Mesenchymal stem cell (in vitro differentiated cells and primary cell): ENCODE measurements at regions not wholly inside any gene's neighbourhood (a gene's known extent, or its start where the extent isn't known, plus 50 kb on each side); places are given as distances from the start of the nearest gene placed in this dataset.

Source experiments
- DNase-seq: peaks from one replicate; pipeline ENCODE4 v3.0.0-alpha.2; 2013
- H2AFZ ChIP-seq: one replicate; pipeline ENCODE4 v1.6.1; 2013; ENCODE audit warnings: low read depth, mild to moderate bottlenecking, control low read depth, inconsistent platforms, low read length, moderate library complexity
- H2AK5ac ChIP-seq: 2 replicates; pipeline ENCODE4 v1.6.1; 2013; ENCODE audit warnings: low read length, moderate library complexity, mild to moderate bottlenecking, inconsistent platforms; ENCODE audit not compliant: severe bottlenecking
- H2BK120ac ChIP-seq: one replicate; pipeline ENCODE4 v1.6.1; 2013; ENCODE audit warnings: low read depth, mild to moderate bottlenecking, inconsistent platforms, low read length, moderate library complexity
- H2BK12ac ChIP-seq, 2 experiments: one replicate each; pipeline ENCODE4 v1.6.1; 2013; ENCODE audit warnings: inconsistent platforms in 2 of 2, low read length in 2 of 2, mild to moderate bottlenecking in 2 of 2, moderate library complexity in 2 of 2, control low read depth in 1 of 2
- H2BK15ac ChIP-seq: one replicate; pipeline ENCODE4 v1.6.1; 2013; ENCODE audit warnings: mild to moderate bottlenecking, low read depth, inconsistent platforms; ENCODE audit not compliant: poor library complexity, severe bottlenecking
- H2BK5ac ChIP-seq: 2 replicates; pipeline ENCODE4 v1.6.1; 2013; ENCODE audit warnings: low read depth, mild to moderate bottlenecking, low read length, control low read depth, inconsistent platforms; ENCODE audit not compliant: poor library complexity, severe bottlenecking
- H3K14ac ChIP-seq, 2 experiments: one replicate each; pipeline ENCODE4 v1.6.1; 2013; ENCODE audit warnings: inconsistent platforms in 2 of 2, low read length in 2 of 2, control low read depth in 1 of 2, mild to moderate bottlenecking in 1 of 2, moderate library complexity in 1 of 2
- H3K18ac ChIP-seq, 2 experiments: one replicate each; pipeline ENCODE4 v1.6.1; 2013; ENCODE audit warnings: inconsistent platforms in 2 of 2, low read length in 2 of 2, control low read depth in 1 of 2, low read depth in 1 of 2, mild to moderate bottlenecking in 1 of 2
- H3K23ac ChIP-seq, 2 experiments: one replicate each; pipeline ENCODE4 v1.6.1; 2013; ENCODE audit warnings: inconsistent platforms in 2 of 2, low read length in 2 of 2, mild to moderate bottlenecking in 2 of 2, moderate library complexity in 2 of 2, control low read depth in 1 of 2
- H3K27ac ChIP-seq: 2 replicates; pipeline ENCODE4 v1.5.1; 2013; ENCODE audit warnings: mild to moderate bottlenecking, moderate library complexity, low read length, control low read depth, inconsistent platforms; ENCODE audit not compliant: poor library complexity, severe bottlenecking
- H3K27me3 ChIP-seq, 2 experiments: 2 replicates each; pipeline versions ENCODE4 v1.6.1 to v1.7.0; 2013; ENCODE audit warnings: low read length in 2 of 2, mild to moderate bottlenecking in 2 of 2, moderate library complexity in 2 of 2, control low read depth in 1 of 2, inconsistent platforms in 1 of 2; ENCODE audit not compliant: control insufficient read depth in 1 of 2, insufficient read depth in 1 of 2
- H3K36me3 ChIP-seq, 2 experiments: 2 replicates each; pipeline versions ENCODE4 v1.6.1 to v1.7.0; 2013; ENCODE audit warnings: low read length in 2 of 2, control low read depth in 1 of 2, inconsistent platforms in 1 of 2, low read depth in 1 of 2, mild to moderate bottlenecking in 1 of 2; ENCODE audit not compliant: insufficient read depth in 2 of 2, control insufficient read depth in 1 of 2
- H3K4ac ChIP-seq, 2 experiments: one replicate each; pipeline ENCODE4 v1.6.1; 2013; ENCODE audit warnings: inconsistent platforms in 2 of 2, low read length in 2 of 2, mild to moderate bottlenecking in 2 of 2, moderate library complexity in 2 of 2, control low read depth in 1 of 2, low read depth in 1 of 2
- H3K4me1 ChIP-seq: 2 replicates; pipeline ENCODE4 v1.6.1; 2013; ENCODE audit warnings: low read depth, low read length, control low read depth; ENCODE audit not compliant: control insufficient read depth, insufficient read depth
- H3K4me2 ChIP-seq: 2 replicates; pipeline ENCODE4 v1.6.1; 2013; ENCODE audit warnings: low read length, mild to moderate bottlenecking, inconsistent platforms; ENCODE audit not compliant: poor library complexity, severe bottlenecking
- H3K4me3 ChIP-seq, 2 experiments: 2 replicates each; pipeline versions ENCODE4 v1.5.1 to v1.7.0; 2013; ENCODE audit warnings: low read length in 2 of 2, mild to moderate bottlenecking in 2 of 2, control low read depth in 1 of 2, low read depth in 1 of 2; ENCODE audit not compliant: insufficient read depth in 1 of 2
- H3K79me1 ChIP-seq: replicated peaks from 2 replicates; pipeline ENCODE4 v1.6.1; 2013; ENCODE audit warnings: mild to moderate bottlenecking, control low read depth, low read length, inconsistent platforms; ENCODE audit not compliant: poor library complexity, severe bottlenecking
- H3K9ac ChIP-seq: 2 replicates; pipeline ENCODE4 v1.7.0; 2013; ENCODE audit warnings: mild to moderate bottlenecking, low read length, moderate library complexity
- H3K9me3 ChIP-seq: 2 replicates; pipeline ENCODE4 v1.7.0; 2013; ENCODE audit warnings: mild to moderate bottlenecking, low read length; ENCODE audit not compliant: control insufficient read depth
- H4K8ac ChIP-seq: one replicate; pipeline ENCODE4 v1.6.1; 2013; ENCODE audit warnings: inconsistent platforms, mild to moderate bottlenecking, low read length, moderate library complexity
- H4K91ac ChIP-seq: one replicate; pipeline ENCODE4 v1.6.1; 2013; ENCODE audit warnings: mild to moderate bottlenecking, low read length, inconsistent platforms
- WGBS: methylation state at CpG from one replicate; pipeline ENCODE4 v1.1.7; 2013; ENCODE audit warnings: mixed read lengths; 5-methylcytosine and 5-hydroxymethylcytosine counted together

GRCh38 chr5:161112371-161112770 is 260.4 kb upstream of the ATP10B start:
- H3K9me3 ChIP-seq, result no peaks in the 10 kb centered on the region
- no peak overlapping the region for H3K9ac ChIP-seq
- H3K4ac ChIP-seq, result no peak overlapping the region
- WGBS, result 33% methylated on average over 1 of the region's 1 CpG
- H3K23ac ChIP-seq, result no peak overlapping the region
- no peak overlapping the region for H2BK12ac ChIP-seq
- H2BK120ac ChIP-seq, result no peak overlapping the region
- H3K4me3 ChIP-seq, result no peak overlapping the region
- no peak overlapping the region for H3K14ac ChIP-seq
- no peak overlapping the region for H3K4me2 ChIP-seq
- H3K18ac ChIP-seq, result no peak overlapping the region
- no peak overlapping the region for H2BK5ac ChIP-seq
- no peak overlapping the region for H4K8ac ChIP-seq
- H2BK15ac ChIP-seq, result no peak overlapping the region
- no peaks in the 10 kb centered on the region for H3K36me3 ChIP-seq
- no peak overlapping the region for H4K91ac ChIP-seq
- no peak overlapping the region for H3K27ac ChIP-seq
- H3K27me3 ChIP-seq, result no peaks in the 10 kb centered on the region
- H3K4me1 ChIP-seq, result no peaks in the 10 kb centered on the region
- no peak overlapping the region for H2AK5ac ChIP-seq
- no peak overlapping the region for H2AFZ ChIP-seq
- H3K79me1 ChIP-seq, result no peaks in the 10 kb centered on the region
- DNase-seq, result no peak

- 22% methylated on average over 4 of the region's 4 CpGs for WGBS
- Histone ChIP-seq H3K18ac (no peak overlapping the region), H2AFZ (no peak overlapping the region), H4K8ac (no peak overlapping the region), H4K91ac (no peak overlapping the region), H3K9me3 (no peaks in the 10 kb centered on the region), H3K9ac (no peak overlapping the region), H2BK120ac (no peak overlapping the region), H3K4me3 (no peak overlapping the region), H3K4ac (no peak overlapping the region), H3K4me1 (no peaks in the 10 kb centered on the region), H2AK5ac (no peak overlapping the region), H2BK5ac (no peak overlapping the region), H3K14ac (no peak overlapping the region), H3K36me3 (no peaks in the 10 kb centered on the region), H3K27me3 (no peaks in the 10 kb centered on the region), H3K79me1 (no peaks in the 10 kb centered on the region), H2BK12ac (no peak overlapping the region), H2BK15ac (no peak overlapping the region), H3K23ac (no peak overlapping the region), H3K27ac (no peak overlapping the region), H3K4me2 (no peak overlapping the region)
- DNase-seq, result peak; percentile 14
These were observed 253.5 kb upstream of the ATP10B start for GRCh38 chr5:161105525-161105924.

GRCh38 chr5:161098516-161098915 is 246.5 kb upstream of the ATP10B start:
- Histone ChIP-seq H2BK120ac (no peak overlapping the region), H3K18ac (no peak overlapping the region), H3K23ac (no peak overlapping the region), H3K4me3 (no peak overlapping the region), H2AFZ (no peak overlapping the region), H3K79me1 (no peaks in the 10 kb centered on the region), H2BK12ac (no peak overlapping the region), H4K91ac (no peak overlapping the region), H2AK5ac (no peak overlapping the region), H2BK15ac (no peak overlapping the region), H3K27ac (no peak overlapping the region), H3K9me3 (peaks cover 3% of the 10 kb centered on the region), H2BK5ac (no peak overlapping the region), H4K8ac (no peak overlapping the region), H3K9ac (no peak overlapping the region), H3K4me2 (no peak overlapping the region), H3K36me3 (no peaks in the 10 kb centered on the region), H3K4ac (no peak overlapping the region), H3K14ac (no peak overlapping the region), H3K4me1 (no peaks in the 10 kb centered on the region), H3K27me3 (no peaks in the 10 kb centered on the region)
- 48% methylated on average over 2 of the region's 4 CpGs for WGBS
- no peak for DNase-seq

- H2BK120ac ChIP-seq, result no peak overlapping the region
- H3K4me1 ChIP-seq, result no peaks in the 10 kb centered on the region
- no peak overlapping the region for H3K9ac ChIP-seq
- H3K4me2 ChIP-seq, result no peak overlapping the region
- 65% methylated on average over 3 of the region's 4 CpGs for WGBS
- H2AFZ ChIP-seq, result no peak overlapping the region
- no peaks in the 10 kb centered on the region for H3K36me3 ChIP-seq
- no peak overlapping the region for H3K4me3 ChIP-seq
- H3K23ac ChIP-seq, result no peak overlapping the region
- no peak for DNase-seq
- no peak overlapping the region for H2AK5ac ChIP-seq
- no peak overlapping the region for H3K14ac ChIP-seq
- H4K8ac ChIP-seq, result no peak overlapping the region
- H2BK12ac ChIP-seq, result no peak overlapping the region
- H3K4ac ChIP-seq, result no peak overlapping the region
- no peaks in the 10 kb centered on the region for H3K79me1 ChIP-seq
- peaks cover 3% of the 10 kb centered on the region for H3K9me3 ChIP-seq
- no peak overlapping the region for H2BK5ac ChIP-seq
- H3K18ac ChIP-seq, result no peak overlapping the region
- H3K27ac ChIP-seq, result no peak overlapping the region
- no peak overlapping the region for H4K91ac ChIP-seq
- H2BK15ac ChIP-seq, result no peak overlapping the region
- no peaks in the 10 kb centered on the region for H3K27me3 ChIP-seq
These were observed 244.6 kb upstream of the ATP10B start for GRCh38 chr5:161096581-161096980.
